GM12875 (cell line): ENCODE measurements at regions not wholly inside any gene's neighbourhood (a gene's known extent, or its start where the extent isn't known, plus 50 kb on each side); places are given as distances from the start of the nearest gene placed in this dataset.
"Not testable (repeated sequence)": the region's sequence is repeated elsewhere in the genome, so short reads cannot be mapped to it uniquely, and the experiment has no call there.

Experiments used
- H3K4me3 ChIP-seq: one replicate; pipeline ENCODE4 v1.5.1; 2011; ENCODE audit warnings: low read depth, low read length, control low read depth
- TF ChIP-seq, protein P1 (sequence below): IDR thresholded peaks from 2 replicates; pipeline ENCODE4 v1.5.1; 2011; ENCODE audit warnings: low read depth, mild to moderate bottlenecking, control low read depth, inconsistent platforms, low read length, moderate library complexity, borderline replicate concordance; ENCODE audit not compliant: insufficient read depth

DNA sequence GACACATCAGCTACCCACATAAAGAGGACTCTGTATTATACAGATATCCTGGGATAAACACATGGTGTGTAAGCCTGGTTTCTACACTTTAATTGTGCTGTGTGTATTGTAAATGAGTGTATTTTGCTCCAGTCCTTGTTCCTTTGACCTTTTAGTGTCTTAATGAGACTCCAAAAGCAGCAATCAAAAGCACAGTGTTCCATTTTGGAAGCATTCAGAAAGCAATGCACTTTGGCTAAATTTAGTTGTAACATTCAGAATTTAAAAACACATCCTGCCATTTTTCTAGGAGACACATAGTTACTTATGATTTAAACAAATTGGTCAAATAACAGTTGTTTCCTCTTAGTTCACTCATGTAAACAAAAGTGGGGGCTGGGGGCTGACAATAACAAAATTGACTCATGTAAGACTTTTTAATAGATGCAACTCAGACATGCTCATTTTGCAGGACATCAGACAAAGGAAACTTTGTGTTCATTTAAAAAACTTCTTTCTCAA lies 122.2 kb downstream of the GPR37 start:
- TF ChIP-seq, protein P1, sequence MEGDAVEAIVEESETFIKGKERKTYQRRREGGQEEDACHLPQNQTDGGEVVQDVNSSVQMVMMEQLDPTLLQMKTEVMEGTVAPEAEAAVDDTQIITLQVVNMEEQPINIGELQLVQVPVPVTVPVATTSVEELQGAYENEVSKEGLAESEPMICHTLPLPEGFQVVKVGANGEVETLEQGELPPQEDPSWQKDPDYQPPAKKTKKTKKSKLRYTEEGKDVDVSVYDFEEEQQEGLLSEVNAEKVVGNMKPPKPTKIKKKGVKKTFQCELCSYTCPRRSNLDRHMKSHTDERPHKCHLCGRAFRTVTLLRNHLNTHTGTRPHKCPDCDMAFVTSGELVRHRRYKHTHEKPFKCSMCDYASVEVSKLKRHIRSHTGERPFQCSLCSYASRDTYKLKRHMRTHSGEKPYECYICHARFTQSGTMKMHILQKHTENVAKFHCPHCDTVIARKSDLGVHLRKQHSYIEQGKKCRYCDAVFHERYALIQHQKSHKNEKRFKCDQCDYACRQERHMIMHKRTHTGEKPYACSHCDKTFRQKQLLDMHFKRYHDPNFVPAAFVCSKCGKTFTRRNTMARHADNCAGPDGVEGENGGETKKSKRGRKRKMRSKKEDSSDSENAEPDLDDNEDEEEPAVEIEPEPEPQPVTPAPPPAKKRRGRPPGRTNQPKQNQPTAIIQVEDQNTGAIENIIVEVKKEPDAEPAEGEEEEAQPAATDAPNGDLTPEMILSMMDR: no peak
- no peak overlapping the region for H3K4me3 ChIP-seq

DNA sequence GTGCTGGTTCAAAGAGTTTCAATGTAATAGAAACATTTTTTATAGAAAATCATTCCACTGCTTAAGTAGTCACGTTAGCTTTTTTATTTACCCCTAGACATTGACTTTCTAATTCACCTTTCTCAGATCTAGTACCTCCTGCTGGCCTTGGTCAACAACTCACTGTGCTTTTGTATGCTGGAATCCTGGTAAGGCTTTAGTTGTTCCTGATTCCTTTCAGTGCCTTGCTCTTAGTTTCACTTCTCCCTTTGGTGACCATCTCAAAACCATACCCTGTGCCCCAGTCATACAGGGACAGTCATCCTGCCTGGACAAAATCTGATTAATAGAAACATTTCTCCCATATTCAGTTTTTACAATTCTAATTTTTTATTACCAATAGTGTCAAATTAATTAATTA lies 130.2 kb downstream of the GPR37 start:
- TF ChIP-seq, protein P1: no peak
- H3K4me3 ChIP-seq: no peak overlapping the region

DNA sequence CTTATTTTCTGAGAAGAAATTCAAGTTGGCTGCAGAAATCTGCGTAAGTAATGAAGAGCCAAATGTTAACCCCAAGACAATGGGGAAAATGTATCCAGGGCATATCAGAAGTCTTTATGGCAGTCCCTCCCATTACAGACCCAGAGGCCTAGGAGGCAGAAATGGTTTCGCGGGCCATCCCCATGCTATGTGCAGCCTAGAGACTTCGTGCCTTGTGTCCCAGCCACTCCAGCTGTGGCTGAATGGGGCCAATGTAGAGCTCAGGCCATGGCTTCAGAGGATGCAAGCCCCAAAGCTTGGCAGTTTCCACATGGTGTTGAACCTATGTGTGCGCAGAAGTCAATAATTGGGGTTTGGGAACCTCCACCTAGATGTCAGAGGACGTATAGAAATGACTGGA lies 131.9 kb downstream of the GPR37 start:
- H3K4me3 ChIP-seq: no peak overlapping the region
- TF ChIP-seq, protein P1: no peak

DNA sequence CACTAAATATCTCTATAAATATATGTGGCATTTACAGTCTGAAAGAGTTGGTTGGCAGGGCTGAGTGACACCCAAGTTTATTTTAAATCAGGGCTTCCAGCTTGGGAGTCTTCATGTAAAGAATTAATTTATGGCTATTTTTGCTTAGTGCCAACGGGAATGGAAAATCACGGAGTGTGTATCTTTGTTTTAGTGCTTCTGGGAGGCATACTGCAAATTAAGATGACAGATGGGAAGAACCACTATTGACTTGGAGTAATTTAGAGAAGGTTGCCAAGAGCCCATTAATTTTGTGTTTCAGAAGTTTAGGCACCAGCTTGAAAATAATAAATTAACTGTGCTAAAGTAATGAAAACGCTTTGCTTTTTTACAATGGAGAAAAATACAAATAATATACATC lies 135.2 kb downstream of the GPR37 start:
- TF ChIP-seq, protein P1: no peak
- H3K4me3 ChIP-seq: no peak overlapping the region

DNA sequence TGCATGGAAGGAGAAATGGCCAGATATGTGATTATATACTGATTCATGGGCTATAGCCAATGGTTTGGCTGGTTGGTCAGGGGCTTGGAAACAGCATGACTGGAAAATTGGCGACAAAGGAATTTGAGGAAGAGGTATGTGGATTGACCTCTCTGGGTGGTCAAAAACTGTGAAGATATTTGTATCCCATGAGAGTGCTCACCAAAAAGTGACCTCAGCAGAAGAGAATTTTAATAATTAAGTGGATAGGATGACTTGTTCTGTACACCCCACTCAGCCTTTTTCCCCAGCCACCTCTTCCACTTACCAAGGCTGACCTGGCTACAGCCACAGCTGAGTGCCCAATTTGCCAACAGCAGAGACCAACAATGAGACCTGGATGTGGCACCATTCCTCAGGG lies 146.7 kb downstream of the GPR37 start:
- H3K4me3 ChIP-seq: no peak overlapping the region
- TF ChIP-seq, protein P1: no peak

DNA sequence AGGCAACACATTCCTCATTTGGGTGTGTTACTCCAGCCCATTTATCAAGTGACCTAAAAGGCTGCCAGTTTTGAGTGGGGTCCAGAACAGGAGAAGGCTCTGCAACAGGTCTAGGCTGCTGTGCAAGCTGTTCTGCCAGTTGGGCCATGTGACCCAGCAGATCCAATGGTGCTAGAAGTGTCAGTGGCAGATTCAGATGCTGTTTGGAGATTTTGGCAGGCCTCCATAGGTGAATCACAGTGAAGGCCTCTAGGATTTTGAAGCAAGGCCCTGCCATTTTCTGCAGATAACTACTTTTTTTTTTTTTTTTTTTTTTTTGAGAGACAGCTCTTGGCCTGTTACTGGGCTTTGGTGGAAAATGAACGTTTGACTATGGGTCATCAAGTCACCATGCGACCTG lies 147.5 kb downstream of the GPR37 start:
- not testable (repeated sequence) for H3K4me3 ChIP-seq

DNA sequence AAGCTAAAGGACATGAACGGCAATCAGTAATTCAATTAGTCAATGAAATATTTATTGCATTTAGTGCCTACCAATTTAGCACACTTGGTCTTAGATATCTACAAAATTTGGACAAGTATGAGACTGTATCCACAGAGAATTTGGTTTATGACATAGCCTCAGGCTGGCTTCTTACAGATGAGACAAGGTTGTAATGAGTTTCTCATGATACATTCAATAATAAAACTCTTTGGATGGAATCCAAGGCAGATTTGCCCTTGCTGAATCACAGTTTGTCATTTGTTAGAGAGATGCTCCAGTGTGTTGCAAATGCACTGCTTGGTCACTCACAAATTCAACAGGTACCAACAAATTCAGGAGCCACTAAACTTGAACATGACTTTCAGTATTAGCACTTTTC lies 162.5 kb downstream of the GPR37 start:
- TF ChIP-seq, protein P1: no peak
- H3K4me3 ChIP-seq: no peak overlapping the region

DNA sequence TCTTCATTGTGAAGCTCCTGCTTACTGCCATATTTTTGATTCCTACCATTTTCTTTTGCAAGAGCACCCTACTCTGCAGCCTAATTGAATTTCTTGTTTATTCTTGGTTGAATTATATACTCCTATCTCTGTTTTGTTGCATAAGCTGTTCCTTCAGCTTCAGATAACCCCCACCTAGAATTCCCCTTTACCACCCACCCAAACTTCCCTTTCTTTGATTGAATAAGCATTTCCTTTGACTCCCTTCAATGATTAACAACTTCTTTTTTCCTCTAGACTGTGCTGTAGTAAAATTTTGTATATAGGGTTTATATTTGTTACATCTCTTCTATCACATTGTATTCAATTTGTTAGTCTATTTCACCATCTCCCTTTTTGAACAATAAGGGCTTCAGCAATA lies 168.1 kb downstream of the GPR37 start:
- TF ChIP-seq, protein P1: no peak
- H3K4me3 ChIP-seq: no peak overlapping the region
